IMR-90 (cell line): ENCODE measurements at regions not wholly inside any gene's neighbourhood (a gene's known extent, or its start where the extent isn't known, plus 50 kb on each side); places are given as distances from the start of the nearest gene placed in this dataset.

Experiments
- ATAC-seq: fragments of 200-7000 bp; cut with Tn5 transposase; 2 replicates; pipeline ENCODE4 v1.9.1; 2020; ENCODE audit warnings: low read depth, mild to moderate bottlenecking, moderate library complexity
- BruUV-seq: library from RNA; stranded (reverse); fragments of 400-500 nt; replicated peaks from 2 replicates; lab custom pipeline; 2021; lab: Mats Ljungman, UMichigan
- CTCF ChIA-PET: fragments of 300-600 bp; formaldehyde crosslinking; extraction: SDS; loops from one replicate; lab custom pipeline; 2021; ENCODE audit warnings: antibody characterized with exemption; lab: Yijun Ruan, JAX
- POLR2A ChIA-PET: fragments of 300-600 bp; sonication (Branson Sonifier 250); formaldehyde crosslinking; loops from one replicate; lab custom pipeline; 2022; ENCODE audit warnings: antibody characterized with exemption; ENCODE audit not compliant: unreplicated experiment; lab: Charles Lee
- DNase-seq: peaks from one replicate; pipeline ENCODE4 v3.0.0; 2013
- H2AFZ ChIP-seq: replicated peaks from 2 replicates; pipeline ENCODE3; 2013; ENCODE audit warnings: low read length, mild to moderate bottlenecking; ENCODE audit not compliant: poor library complexity
- H2AK5ac ChIP-seq: 2 replicates; pipeline ENCODE4 v1.6.1; 2013; ENCODE audit warnings: low read depth, low read length, inconsistent platforms
- H2AK9ac ChIP-seq: replicated peaks from 2 replicates; pipeline ENCODE3; 2013; ENCODE audit warnings: mild to moderate bottlenecking, low read depth, low read length, moderate library complexity; ENCODE audit not compliant: poor library complexity
- H2BK120ac ChIP-seq: 2 replicates; pipeline ENCODE4 v1.6.1; 2013; ENCODE audit warnings: low read depth, low read length, inconsistent platforms
- H2BK15ac ChIP-seq: 3 replicates; pipeline ENCODE4 v1.6.1; 2013; ENCODE audit warnings: low read depth, low read length, inconsistent platforms
- H2BK20ac ChIP-seq: 2 replicates; pipeline ENCODE4 v1.6.1; 2013; ENCODE audit warnings: low read depth, mild to moderate bottlenecking, inconsistent platforms, low read length, moderate library complexity
- H2BK5ac ChIP-seq: 2 replicates; pipeline ENCODE4 v1.6.1; 2013; ENCODE audit warnings: mild to moderate bottlenecking, low read depth, low read length, inconsistent platforms; ENCODE audit not compliant: poor library complexity, severe bottlenecking
- H3K14ac ChIP-seq: replicated peaks from 2 replicates; pipeline ENCODE4 v1.6.1; 2013; ENCODE audit warnings: low read depth, low read length, inconsistent platforms
- H3K18ac ChIP-seq: 2 replicates; pipeline ENCODE4 v1.6.1; 2013; ENCODE audit warnings: low read depth, low read length, control low read depth
- H3K23ac ChIP-seq: 2 replicates; pipeline ENCODE4 v1.6.1; 2013; ENCODE audit warnings: low read depth, low read length, inconsistent platforms
- H3K27ac ChIP-seq: 2 replicates; pipeline ENCODE4 v1.5.1; 2013; ENCODE audit warnings: mild to moderate bottlenecking, control low read depth, low read length; ENCODE audit not compliant: insufficient read depth
- H3K27me3 ChIP-seq: 2 replicates; pipeline ENCODE4 v1.6.1; 2013; ENCODE audit warnings: low read length; ENCODE audit not compliant: control insufficient read depth, insufficient read depth
- H3K36me3 ChIP-seq: 2 replicates; pipeline ENCODE4 v1.6.1; 2013; ENCODE audit warnings: low read length, mixed read lengths; ENCODE audit not compliant: control insufficient read depth, insufficient read depth
- H3K4ac ChIP-seq: 2 replicates; pipeline ENCODE4 v1.6.1; 2013; ENCODE audit warnings: low read depth, low read length, inconsistent platforms
- H3K4me1 ChIP-seq: 2 replicates; pipeline ENCODE4 v1.6.1; 2013; ENCODE audit warnings: low read length, mixed read lengths; ENCODE audit not compliant: control insufficient read depth, insufficient read depth
- H3K4me2 ChIP-seq: 2 replicates; pipeline ENCODE4 v1.6.1; 2013; ENCODE audit warnings: low read depth, mild to moderate bottlenecking, control low read depth, low read length, moderate library complexity
- H3K4me3 ChIP-seq: 2 replicates; pipeline ENCODE4 v1.5.1; 2013; ENCODE audit warnings: low read depth, mild to moderate bottlenecking, control low read depth, low read length, moderate library complexity; ENCODE audit not compliant: insufficient read depth
- H3K56ac ChIP-seq: 2 replicates; pipeline ENCODE4 v1.6.1; 2013; ENCODE audit warnings: low read length, inconsistent platforms; ENCODE audit not compliant: insufficient read depth; ENCODE audit errors: extremely low read depth
- H3K79me1 ChIP-seq, 2 experiments: 2 replicates each; pipeline ENCODE4 v1.6.1; 2013; ENCODE audit warnings: low read length in 2 of 2, inconsistent platforms in 1 of 2, low read depth in 1 of 2
- H3K9ac ChIP-seq: 2 replicates; pipeline ENCODE4 v1.6.1; 2013; ENCODE audit warnings: low read depth, low read length, control low read depth
- H3K9me1 ChIP-seq: 2 replicates; pipeline ENCODE4 v1.6.1; 2013; ENCODE audit warnings: low read length, inconsistent platforms; ENCODE audit not compliant: insufficient read depth
- H3K9me3 ChIP-seq: 2 replicates; pipeline ENCODE4 v1.6.1; 2013; ENCODE audit warnings: low read length; ENCODE audit not compliant: control insufficient read depth, insufficient read depth
- H4K20me1 ChIP-seq: 2 replicates; pipeline ENCODE4 v1.6.1; 2013; ENCODE audit warnings: low read length, inconsistent platforms; ENCODE audit not compliant: insufficient read depth
- H4K5ac ChIP-seq: 2 replicates; pipeline ENCODE4 v1.6.1; 2013; ENCODE audit warnings: mild to moderate bottlenecking, low read depth, low read length, control low read depth
- H4K8ac ChIP-seq, 2 experiments: 2 replicates each; pipeline ENCODE4 v1.6.1; 2013; ENCODE audit warnings: low read depth in 2 of 2, low read length in 2 of 2, control low read depth in 1 of 2, inconsistent platforms in 1 of 2
- H4K91ac ChIP-seq: 2 replicates; pipeline ENCODE4 v1.6.1; 2013; ENCODE audit warnings: low read depth, low read length, inconsistent platforms; ENCODE audit not compliant: insufficient read depth
- BHLHE40 ChIP-seq: fragments of 150-350 bp; IDR thresholded peaks from 2 replicates; pipeline ENCODE4 v1.6.1; 2016; ENCODE audit warnings: mild to moderate bottlenecking, low read depth, low read length
- CEBPB ChIP-seq: IDR thresholded peaks from 2 replicates; pipeline ENCODE4 v1.6.1; 2012; ENCODE audit warnings: low read depth, low read length, improper control_type of control experiment
- NFE2L2 ChIP-seq: fragments of 150-350 bp; IDR thresholded peaks from 2 replicates; pipeline ENCODE4 v1.6.1; 2016; ENCODE audit warnings: low read depth, mild to moderate bottlenecking, low read length
- RCOR1 ChIP-seq: IDR thresholded peaks from 2 replicates; pipeline ENCODE4 v1.6.1; 2012; ENCODE audit warnings: mild to moderate bottlenecking, low read length, improper control_type of control experiment; ENCODE audit not compliant: insufficient replicate concordance
- SMC3 ChIP-seq: fragments of 150-350 bp; IDR thresholded peaks from 2 replicates; pipeline ENCODE4 v1.6.1; 2016; ENCODE audit warnings: low read depth, mild to moderate bottlenecking, antibody characterized with exemption, low read length, moderate library complexity
- USF2 ChIP-seq: fragments of 150-350 bp; IDR thresholded peaks from 2 replicates; pipeline ENCODE4 v1.6.1; 2017; ENCODE audit warnings: mild to moderate bottlenecking, antibody characterized with exemption, low read length, low read depth
- dilution Hi-C: fragments of 300-500 bp; cut with HindIII; formaldehyde crosslinking; loops from one replicate; pipeline ENCODE4 v1.14.3; 2018; ENCODE audit warnings: low sequenced_read_pairs; ENCODE audit not compliant: unreplicated experiment
- in situ Hi-C: fragments of 300-500 bp; cut with MboI; formaldehyde crosslinking; loops from 3 replicates; pipeline ENCODE4 v1.14.3; 2019; ENCODE audit warnings: low sequenced_read_pairs, inconsistent platforms, mixed read lengths
- intact Hi-C: fragments of 100-400 bp; cut with micrococcal nuclease; formaldehyde crosslinking; loops from 2 replicates; pipeline ENCODE4 v1.10.0; 2022
- TF ChIP-seq, protein P1 (sequence below): fragments of 150-350 bp; IDR thresholded peaks from 2 replicates; pipeline ENCODE4 v1.6.1; 2016; ENCODE audit warnings: low read depth, mild to moderate bottlenecking, low read length, moderate library complexity, borderline replicate concordance

- CTCF ChIA-PET = no interaction called here
- no peak overlapping the region for H3K18ac ChIP-seq
- H3K79me1 ChIP-seq = no peaks in the 10 kb centered on the region
- no peaks in the 10 kb centered on the region for H3K9me1 ChIP-seq
- H3K23ac ChIP-seq = no peak overlapping the region
- no peak for ATAC-seq
- H2AK5ac ChIP-seq = no peak overlapping the region
- no peak overlapping the region for H2AK9ac ChIP-seq
- no peak overlapping the region for H3K56ac ChIP-seq
- no peak for DNase-seq
- intact Hi-C loops (loop anchor here (5.0 to 10.0 kb wide), 3 partner anchors 202 to 770 kb away; no protein-coding TSS in a partner anchor), dilution Hi-C loops (no loop called here), in situ Hi-C loops (loop anchor here (5.0 kb wide), 1 partner anchor 348 kb away; no protein-coding TSS in a partner anchor)
- no peak overlapping the region for H3K9ac ChIP-seq
- no peak overlapping the region for H4K8ac ChIP-seq
- TF ChIP-seq BHLHE40 (no peak), SMC3 (no peak), USF2 (no peak), NFE2L2 (no peak), CEBPB (no peak), RCOR1 (no peak)
- TF ChIP-seq, protein P1, sequence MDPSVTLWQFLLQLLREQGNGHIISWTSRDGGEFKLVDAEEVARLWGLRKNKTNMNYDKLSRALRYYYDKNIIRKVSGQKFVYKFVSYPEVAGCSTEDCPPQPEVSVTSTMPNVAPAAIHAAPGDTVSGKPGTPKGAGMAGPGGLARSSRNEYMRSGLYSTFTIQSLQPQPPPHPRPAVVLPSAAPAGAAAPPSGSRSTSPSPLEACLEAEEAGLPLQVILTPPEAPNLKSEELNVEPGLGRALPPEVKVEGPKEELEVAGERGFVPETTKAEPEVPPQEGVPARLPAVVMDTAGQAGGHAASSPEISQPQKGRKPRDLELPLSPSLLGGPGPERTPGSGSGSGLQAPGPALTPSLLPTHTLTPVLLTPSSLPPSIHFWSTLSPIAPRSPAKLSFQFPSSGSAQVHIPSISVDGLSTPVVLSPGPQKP = no peak
- no peak overlapping the region for H3K4me3 ChIP-seq
- no peak overlapping the region for H3K4me2 ChIP-seq
- BruUV-seq = no TSS peak
- POLR2A ChIA-PET = no interaction called here
- no peak overlapping the region for H3K14ac ChIP-seq
- no peaks in the 10 kb centered on the region for H3K27me3 ChIP-seq
- no peak overlapping the region for H2AFZ ChIP-seq
- H2BK120ac ChIP-seq = no peak overlapping the region
- peaks cover 1% of the 10 kb centered on the region; the same call in 1 of the 2 replicates for H3K4me1 ChIP-seq
- no peak overlapping the region for H2BK20ac ChIP-seq
- no peak overlapping the region for H2BK15ac ChIP-seq
- H3K27ac ChIP-seq = no peak overlapping the region
- no peaks in the 10 kb centered on the region for H3K9me3 ChIP-seq
- H3K36me3 ChIP-seq = no peaks in the 10 kb centered on the region
- no peak overlapping the region for H2BK5ac ChIP-seq
- H4K5ac ChIP-seq = no peak overlapping the region
- H4K20me1 ChIP-seq = no peaks in the 10 kb centered on the region
- H3K4ac ChIP-seq = no peak overlapping the region
- no peak overlapping the region for H4K91ac ChIP-seq
Measured at GRCh38 chr6:144935181-144935580, 650.0 kb downstream of the UTRN start.
